ENCODE measurements at regions not wholly inside any gene's neighbourhood (a gene's known extent, or its start where the extent isn't known, plus 50 kb on each side); places are given as distances from the start of the nearest gene placed in this dataset.

- H3K27ac Mint-ChIP-seq: peak overlapping the region; percentile 18
These were observed 113.4 kb upstream of the HMHB1 start for GRCh38 chr5:143698574-143698973.

DNA sequence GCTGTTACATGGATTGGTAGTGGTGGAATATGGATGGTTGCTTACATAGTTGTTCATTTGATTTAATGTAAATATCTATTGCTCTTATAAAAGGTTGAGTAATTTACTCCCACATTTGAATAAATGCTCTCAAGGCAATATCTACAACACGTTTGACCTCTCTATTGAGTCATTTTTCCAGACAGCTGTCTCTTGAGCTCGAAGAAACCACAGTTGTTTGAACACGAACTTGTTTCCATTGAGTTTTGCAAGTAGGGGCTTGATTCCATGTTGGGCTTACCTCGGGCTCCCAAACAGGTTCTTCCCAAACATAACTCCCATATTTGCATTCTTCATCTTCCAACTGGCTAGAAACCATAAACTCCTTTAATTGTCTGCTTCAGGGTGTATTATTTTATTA is 115.0 kb upstream of the HMHB1 start:
- H3K4me1 Mint-ChIP-seq (ENCODE audit: low read depth): peaks cover 28% of the 10 kb centered on the region
- no peaks in the 10 kb centered on the region for H3K9me3 Mint-ChIP-seq
- POLR2A ChIA-PET: no interaction called here
- no peak for DNase-seq
- intact Hi-C loops (cut with micrococcal nuclease): no loop called here
- CTCF ChIA-PET: interaction anchor here (1.0 kb wide), 1 partner anchor 128 kb away, joined by 3 read pairs; no protein-coding TSS in a partner anchor
- no peak overlapping the region for H3K4me3 Mint-ChIP-seq
- H3K27ac Mint-ChIP-seq: no peak overlapping the region
- peaks cover 2% of the 10 kb centered on the region for H3K27me3 Mint-ChIP-seq
- no peaks in the 10 kb centered on the region for H3K36me3 Mint-ChIP-seq

More at GRCh38 chr5:143698574-143698973, 113.4 kb upstream of the HMHB1 start:
- CTCF ChIA-PET: no interaction called here
- Mint-ChIP-seq H3K36me3 (no peaks in the 10 kb centered on the region), H3K27me3 (no peaks in the 10 kb centered on the region), H3K9me3 (no peaks in the 10 kb centered on the region), H3K4me3 (no peak overlapping the region), H3K4me1 (ENCODE audit: low read depth) (peaks cover 22% of the 10 kb centered on the region)
- POLR2A ChIA-PET: no interaction called here
- peak; percentile 27 for DNase-seq
- intact Hi-C loops (cut with micrococcal nuclease): loop anchor here (2.0 kb wide), 1 partner anchor 488 kb away; no protein-coding TSS in a partner anchor

- H3K4me3 Mint-ChIP-seq: no peak overlapping the region
- no peaks in the 10 kb centered on the region for H3K36me3 Mint-ChIP-seq
- CTCF ChIA-PET: interaction anchor here (1.0 kb wide), 1 partner anchor 129 kb away, joined by 3 read pairs; no protein-coding TSS in a partner anchor
These were observed 116.0 kb upstream of the HMHB1 start for GRCh38 chr5:143695941-143696340.

GRCh38 chr5:143695244-143695864 is 116.6 kb upstream of the HMHB1 start:
- Mint-ChIP-seq H3K27me3 (peaks cover 2% of the 10 kb centered on the region), H3K4me1 (ENCODE audit: low read depth) (peaks cover 28% of the 10 kb centered on the region), H3K9me3 (peaks cover 4% of the 10 kb centered on the region), H3K36me3 (peaks cover 4% of the 10 kb centered on the region), H3K4me3 (no peak overlapping the region), H3K27ac (no peak overlapping the region)
- POLR2A ChIA-PET: interaction anchor here (0.6 kb wide), 1 partner anchor 106 kb away, joined by 3 read pairs; no protein-coding TSS in a partner anchor
- CTCF ChIA-PET: no interaction called here
- no peak for DNase-seq
- intact Hi-C loops (cut with micrococcal nuclease): no loop called here

More at GRCh38 chr5:143695941-143696340, 116.0 kb upstream of the HMHB1 start:
- Mint-ChIP-seq H3K27ac (no peak overlapping the region), H3K27me3 (peaks cover 2% of the 10 kb centered on the region), H3K9me3 (no peaks in the 10 kb centered on the region), H3K4me1 (ENCODE audit: low read depth) (peaks cover 28% of the 10 kb centered on the region)
- POLR2A ChIA-PET: no interaction called here
- intact Hi-C loops (cut with micrococcal nuclease): no loop called here
- DNase-seq: no peak

- Mint-ChIP-seq H3K9me3 (peaks cover 13% of the 10 kb centered on the region), H3K4me1 (ENCODE audit: low read depth) (peaks cover 26% of the 10 kb centered on the region), H3K27me3 (peaks cover 4% of the 10 kb centered on the region), H3K36me3 (peaks cover 9% of the 10 kb centered on the region), H3K27ac (no peak overlapping the region), H3K4me3 (no peak overlapping the region)
- ChIA-PET CTCF (interaction anchor here (1.0 to 1.2 kb wide), 3 partner anchors 17 to 89 kb away, joined by 3 to 4 read pairs (median 4); no protein-coding TSS in a partner anchor), POLR2A (interaction anchor here (1.3 kb wide), 1 partner anchor 89 kb away, joined by 5 read pairs; no protein-coding TSS in a partner anchor)
- intact Hi-C loops (cut with micrococcal nuclease): loop anchor here (5.0 kb wide), 2 partner anchors 133 to 687 kb away; no protein-coding TSS in a partner anchor
- DNase-seq: no peak
These were observed 117.6 kb upstream of the HMHB1 start for GRCh38 chr5:143694357-143694756.

- peak; percentile 22 for DNase-seq
- ChIA-PET CTCF (interaction anchor here (0.8 to 1.2 kb wide), 4 partner anchors 16 to 267 kb away, joined by 3 to 4 read pairs (median 4); no protein-coding TSS in a partner anchor), POLR2A (interaction anchor here (0.8 to 1.3 kb wide), 2 partner anchors 12 to 88 kb away, joined by 3 to 5 read pairs; no protein-coding TSS in a partner anchor)
- intact Hi-C loops (cut with micrococcal nuclease): loop anchor here (1.0 to 5.0 kb wide), 4 partner anchors 15 to 686 kb away; no protein-coding TSS in a partner anchor
- H3K4me1 Mint-ChIP-seq (ENCODE audit: low read depth): peaks cover 21% of the 10 kb centered on the region
- H3K4me3 Mint-ChIP-seq: no peak overlapping the region
- H3K9me3 Mint-ChIP-seq: peaks cover 15% of the 10 kb centered on the region
- H3K27ac Mint-ChIP-seq: no peak overlapping the region
- H3K36me3 Mint-ChIP-seq: peaks cover 9% of the 10 kb centered on the region
- peaks cover 4% of the 10 kb centered on the region for H3K27me3 Mint-ChIP-seq
These were observed 118.2 kb upstream of the HMHB1 start for GRCh38 chr5:143693651-143694252.

- ChIA-PET CTCF (no interaction called here), POLR2A (no interaction called here)
- DNase-seq: no peak
- Mint-ChIP-seq H3K4me1 (ENCODE audit: low read depth) (peaks cover 14% of the 10 kb centered on the region), H3K9me3 (peaks cover 15% of the 10 kb centered on the region), H3K27me3 (peaks cover 4% of the 10 kb centered on the region), H3K27ac (no peak overlapping the region), H3K4me3 (no peak overlapping the region), H3K36me3 (peaks cover 9% of the 10 kb centered on the region)
- intact Hi-C loops (cut with micrococcal nuclease): loop anchor here (2.0 to 5.0 kb wide), 3 partner anchors 40 to 685 kb away; no protein-coding TSS in a partner anchor
These were observed 119.6 kb upstream of the HMHB1 start for GRCh38 chr5:143692342-143692741.

DNA sequence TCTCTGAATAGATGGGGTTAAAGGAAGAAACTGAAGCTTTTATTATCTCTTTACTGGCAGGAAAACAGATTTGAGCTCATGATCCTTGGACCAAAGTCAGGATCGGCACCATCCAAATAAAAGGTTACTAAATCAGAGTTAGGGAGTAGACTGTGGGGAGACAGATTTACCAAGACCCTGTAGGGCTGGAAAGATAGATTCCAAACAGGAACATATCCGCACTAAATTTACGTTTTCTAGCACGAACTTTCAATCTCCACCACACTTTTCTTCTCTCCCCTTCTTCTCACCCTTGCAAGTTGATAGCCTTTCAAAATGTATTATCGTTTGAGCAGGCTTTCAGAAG is 120.0 kb upstream of the HMHB1 start:
- H3K36me3 Mint-ChIP-seq: peaks cover 9% of the 10 kb centered on the region
- peaks cover 14% of the 10 kb centered on the region for H3K4me1 Mint-ChIP-seq (ENCODE audit: low read depth)
- no peak for DNase-seq
- CTCF ChIA-PET: no interaction called here
- POLR2A ChIA-PET: no interaction called here
- intact Hi-C loops (cut with micrococcal nuclease): loop anchor here (2.0 to 5.0 kb wide), 3 partner anchors 39 to 685 kb away; no protein-coding TSS in a partner anchor
- no peak overlapping the region for H3K27ac Mint-ChIP-seq
- H3K4me3 Mint-ChIP-seq: no peak overlapping the region
- peaks cover 4% of the 10 kb centered on the region for H3K27me3 Mint-ChIP-seq
- H3K9me3 Mint-ChIP-seq: peaks cover 15% of the 10 kb centered on the region

DNA sequence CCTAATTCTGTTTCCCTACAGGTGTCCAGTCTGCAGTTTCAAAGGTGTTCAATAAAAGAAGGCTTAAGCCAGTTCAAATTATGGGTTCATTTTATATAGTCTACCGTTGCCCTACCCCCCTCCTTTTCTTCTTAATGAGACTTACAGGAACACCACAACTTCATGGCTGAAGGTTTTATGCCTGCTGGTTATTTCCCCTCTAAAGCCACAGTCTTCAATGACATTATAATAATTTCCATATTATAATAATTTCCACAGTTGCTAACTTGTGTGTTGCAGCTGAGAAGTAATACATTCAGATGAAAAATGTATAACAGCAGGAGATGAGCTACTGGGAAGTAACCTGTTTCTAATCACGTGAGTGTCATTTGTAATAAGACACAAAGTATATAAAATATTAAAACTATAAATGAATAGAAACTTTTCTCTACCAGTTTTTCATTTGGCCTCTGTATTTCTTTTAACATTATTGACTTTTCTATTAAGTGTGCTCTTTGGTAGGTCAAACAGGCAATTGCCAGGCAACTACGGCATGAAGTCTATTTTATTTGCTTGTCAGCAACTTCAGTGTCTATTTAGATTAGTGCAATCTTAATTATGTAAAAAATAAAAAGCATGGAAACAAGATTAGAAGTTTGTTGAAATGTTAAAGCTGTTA is 120.5 kb upstream of the HMHB1 start:
- DNase-seq: no peak
- H3K36me3 Mint-ChIP-seq: peaks cover 9% of the 10 kb centered on the region
- ChIA-PET CTCF (no interaction called here), POLR2A (no interaction called here)
- H3K27ac Mint-ChIP-seq: no peak overlapping the region
- intact Hi-C loops (cut with micrococcal nuclease): loop anchor here (5.0 kb wide), 2 partner anchors 136 to 684 kb away; no protein-coding TSS in a partner anchor
- peaks cover 15% of the 10 kb centered on the region for H3K9me3 Mint-ChIP-seq
- H3K4me1 Mint-ChIP-seq (ENCODE audit: low read depth): peaks cover 14% of the 10 kb centered on the region
- peaks cover 4% of the 10 kb centered on the region for H3K27me3 Mint-ChIP-seq
- H3K4me3 Mint-ChIP-seq: no peak overlapping the region

DNA sequence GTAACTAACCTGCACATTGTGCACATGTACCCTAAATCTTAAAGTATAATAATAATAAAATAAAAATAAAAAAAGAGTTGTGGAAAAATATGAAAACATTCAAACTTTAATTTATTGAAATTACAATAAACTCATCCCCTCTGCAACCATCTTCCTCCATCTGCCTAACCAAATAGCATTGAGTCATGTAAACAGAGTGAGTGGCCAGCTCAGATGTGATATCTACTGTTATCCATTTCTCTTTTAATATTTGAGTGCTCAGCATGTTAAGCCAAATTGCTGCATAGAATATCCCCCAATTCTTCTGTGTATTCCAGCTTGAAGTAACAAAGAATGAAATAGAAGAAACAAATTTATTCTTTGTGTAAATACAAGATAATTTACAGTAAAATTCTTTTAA is 124.4 kb upstream of the HMHB1 start:
- no peaks in the 10 kb centered on the region for H3K4me1 Mint-ChIP-seq (ENCODE audit: low read depth)
- H3K9me3 Mint-ChIP-seq: peaks cover 15% of the 10 kb centered on the region
- H3K27me3 Mint-ChIP-seq: peaks cover 4% of the 10 kb centered on the region
- intact Hi-C loops (cut with micrococcal nuclease): no loop called here
- ChIA-PET POLR2A (no interaction called here), CTCF (no interaction called here)
- peaks cover 9% of the 10 kb centered on the region for H3K36me3 Mint-ChIP-seq
- H3K27ac Mint-ChIP-seq: no peak overlapping the region
- no peak for DNase-seq
- no peak overlapping the region for H3K4me3 Mint-ChIP-seq

DNA sequence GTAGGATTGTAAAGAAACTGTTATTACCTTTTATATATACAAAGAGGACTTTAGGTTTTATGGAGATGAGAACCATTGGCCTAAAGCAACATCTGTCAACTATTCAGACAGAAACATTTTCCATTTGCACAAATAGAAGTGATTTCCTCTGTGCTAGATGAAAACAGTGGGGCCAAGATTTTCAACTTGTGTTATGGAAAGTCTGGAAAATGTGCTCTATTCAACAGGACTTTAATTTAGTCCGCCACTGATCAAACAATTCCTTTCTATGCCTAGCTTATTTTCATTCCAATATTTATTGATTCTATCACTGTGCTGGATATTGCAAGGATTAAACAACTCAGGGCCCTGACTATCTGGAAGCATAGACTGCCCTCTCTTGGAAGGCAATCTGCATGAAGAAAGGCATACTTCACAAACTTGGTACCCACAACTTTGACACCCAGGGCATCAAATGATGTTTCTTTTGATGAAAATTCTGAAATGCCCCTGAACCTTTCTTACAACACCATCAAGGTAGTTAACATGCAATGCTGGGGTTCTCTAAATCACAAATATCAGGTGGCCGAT is 126.6 kb upstream of the HMHB1 start:
- no peak overlapping the region for H3K4me3 Mint-ChIP-seq
- intact Hi-C loops (cut with micrococcal nuclease): no loop called here
- H3K27me3 Mint-ChIP-seq: peaks cover 2% of the 10 kb centered on the region
- H3K4me1 Mint-ChIP-seq (ENCODE audit: low read depth): no peaks in the 10 kb centered on the region
- ChIA-PET CTCF (interaction anchor here (0.7 kb wide), 1 partner anchor 174 kb away, joined by 3 read pairs; no protein-coding TSS in a partner anchor), POLR2A (no interaction called here)
- H3K36me3 Mint-ChIP-seq: peaks cover 5% of the 10 kb centered on the region
- H3K27ac Mint-ChIP-seq: no peak overlapping the region
- no peak for DNase-seq
- H3K9me3 Mint-ChIP-seq: peaks cover 10% of the 10 kb centered on the region

DNA sequence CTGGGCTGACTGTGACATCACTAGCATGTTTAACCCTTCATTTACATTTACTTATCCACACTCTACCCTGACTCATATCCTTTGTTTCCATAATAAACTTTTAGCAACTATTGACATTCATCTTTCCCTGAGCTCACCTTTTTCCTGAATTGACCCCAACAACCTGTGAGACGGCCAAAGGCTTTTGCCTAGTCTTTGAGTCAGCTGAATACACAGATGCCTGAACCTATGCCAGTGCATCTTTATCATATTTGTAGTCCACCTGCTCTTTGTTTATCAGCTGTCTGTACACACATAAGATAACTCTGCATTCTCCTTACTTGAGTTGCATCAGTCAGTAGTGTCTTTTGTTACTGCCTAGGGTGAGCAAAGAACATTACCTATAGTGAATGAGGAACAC is 128.5 kb upstream of the HMHB1 start:
- Mint-ChIP-seq H3K9me3 (no peaks in the 10 kb centered on the region), H3K36me3 (no peaks in the 10 kb centered on the region), H3K27ac (no peak overlapping the region), H3K4me1 (ENCODE audit: low read depth) (peaks cover 16% of the 10 kb centered on the region), H3K27me3 (no peaks in the 10 kb centered on the region), H3K4me3 (no peak overlapping the region)
- DNase-seq: no peak
- intact Hi-C loops (cut with micrococcal nuclease): no loop called here
- POLR2A ChIA-PET: no interaction called here
- CTCF ChIA-PET: no interaction called here
